GM21723 (cell line): ENCODE measurements at regions not wholly inside any gene's neighbourhood (a gene's known extent, or its start where the extent isn't known, plus 50 kb on each side); places are given as distances from the start of the nearest gene placed in this dataset.

ENCODE experiments used
- ATAC-seq: cut with Tn5 transposase; IDR thresholded peaks from one replicate; pipeline ENCODE4 v1.9.1; 2021; ENCODE audit warnings: mild to moderate bottlenecking, moderate library complexity; ENCODE audit not compliant: unreplicated experiment

DNA sequence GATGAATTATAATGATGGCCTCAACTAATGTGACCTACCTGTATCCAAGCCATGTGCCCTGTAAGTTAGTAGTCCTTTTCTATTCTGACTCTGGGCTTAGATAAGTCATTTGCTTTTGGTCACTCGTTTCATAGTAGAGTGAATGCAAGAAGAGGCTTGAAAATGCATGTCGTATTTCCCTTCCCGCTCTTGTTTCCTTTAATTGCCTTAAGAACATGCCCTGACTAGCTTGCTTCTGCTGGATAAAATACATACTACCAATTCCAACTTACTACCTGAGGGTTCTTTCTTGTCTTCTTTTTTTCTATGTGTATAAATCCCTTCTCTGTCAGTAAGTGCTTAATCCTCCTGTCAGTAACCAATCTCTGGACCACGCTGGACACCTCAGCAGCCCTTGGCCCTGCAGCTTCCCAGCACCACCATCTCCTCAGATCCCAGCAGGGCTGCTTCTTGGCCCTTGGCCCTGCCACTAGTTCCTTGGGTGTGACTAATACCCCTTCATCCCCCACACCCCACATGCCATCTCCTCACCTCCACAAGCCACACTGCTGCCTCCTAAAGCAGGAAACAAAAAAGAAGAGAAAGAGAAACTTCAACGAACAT, 771.7 kb downstream of the IGSF11 start:
- ATAC-seq, result no peak

DNA sequence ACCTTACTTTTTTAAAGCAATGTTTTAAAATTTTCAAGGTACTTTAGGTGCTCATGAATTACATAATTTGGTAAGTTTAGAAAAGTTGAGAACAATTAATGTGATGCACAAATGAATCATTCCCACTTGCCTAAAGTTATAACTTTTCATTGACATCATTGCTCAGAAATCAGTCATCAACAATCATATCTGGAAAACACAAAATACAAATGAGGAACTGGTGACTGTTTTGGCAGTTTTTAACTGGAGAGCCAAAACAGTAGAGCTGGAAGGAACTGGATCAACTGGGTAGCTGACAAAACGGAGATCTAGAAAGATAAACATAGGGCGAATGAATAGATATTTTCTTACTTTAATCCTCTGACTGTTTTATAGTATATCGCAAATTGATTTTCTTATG, 767.1 kb downstream of the IGSF11 start:
- no peak for ATAC-seq

DNA sequence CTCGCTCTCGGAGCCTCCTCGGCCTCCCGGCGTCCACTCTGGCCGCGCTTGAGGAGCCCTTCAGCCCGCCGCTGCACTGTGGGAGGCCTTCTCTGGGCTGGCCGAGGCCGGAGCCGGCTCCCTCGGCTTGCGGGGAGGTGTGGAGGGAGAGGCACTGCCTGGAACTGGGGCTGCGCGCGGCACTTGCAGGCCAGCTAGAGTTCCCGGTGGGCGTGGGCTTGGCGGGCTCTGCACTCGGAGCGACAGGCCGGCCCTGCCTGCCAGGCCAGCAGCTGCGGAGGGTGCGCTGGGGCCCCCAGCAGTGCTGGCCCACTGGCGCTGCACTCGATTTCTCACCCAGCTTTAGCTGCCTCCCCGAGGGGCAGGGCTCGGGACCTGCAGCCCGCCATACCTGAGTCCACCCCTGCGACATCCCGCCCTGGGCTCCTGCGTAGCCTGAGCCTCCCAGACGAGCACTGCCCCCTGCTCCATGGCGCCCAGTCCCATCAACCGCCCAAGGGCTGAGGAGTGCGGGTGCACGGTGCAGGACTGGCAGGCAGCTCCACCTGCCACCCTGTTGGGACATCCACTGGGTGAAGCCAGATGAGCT, 765.0 kb downstream of the IGSF11 start:
- no peak for ATAC-seq

DNA sequence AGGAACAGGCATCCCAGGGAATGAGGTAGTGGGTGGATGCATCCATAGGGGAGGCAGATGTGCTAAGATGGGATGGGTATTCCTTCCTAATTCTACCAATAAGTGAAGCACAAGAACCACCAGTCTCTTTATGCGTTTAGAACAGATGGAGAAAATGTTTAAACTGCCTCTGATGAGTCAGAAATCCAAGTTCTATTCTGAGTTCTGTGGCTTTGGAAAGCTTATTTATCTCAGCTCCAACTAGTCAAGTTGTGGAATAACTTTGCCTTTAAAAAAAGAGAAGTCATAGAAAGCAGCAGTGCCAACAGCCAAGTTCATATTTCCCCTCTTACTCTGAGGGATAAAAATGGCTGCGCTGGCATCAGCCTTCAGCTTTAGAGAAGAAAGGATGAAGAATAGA, 761.7 kb downstream of the IGSF11 start:
- ATAC-seq, result no peak

GRCh38 chr3:118277814-118278213, 756.8 kb downstream of the IGSF11 start:
- no peak for ATAC-seq

- ATAC-seq, result no peak
Observed at GRCh38 chr3:118292841-118293240, 741.8 kb downstream of the IGSF11 start.

DNA sequence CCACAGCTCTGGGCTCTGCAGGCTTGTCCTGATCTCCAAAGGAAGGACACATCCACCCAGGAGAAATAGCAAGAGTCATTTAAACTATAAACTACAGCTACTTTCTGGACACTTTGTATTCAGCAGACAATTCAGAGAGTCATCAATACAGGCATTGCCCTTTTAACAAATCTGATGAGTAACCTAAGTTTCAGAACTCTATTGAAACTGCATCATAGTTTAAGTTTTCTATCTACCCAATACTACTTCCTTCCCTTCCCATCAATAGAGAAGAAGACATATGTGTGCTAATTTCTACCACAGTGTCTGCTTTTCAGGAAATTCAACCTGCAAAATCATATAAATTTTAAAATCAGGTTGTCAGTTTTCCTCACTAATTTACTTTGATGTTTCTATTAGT, 736.5 kb downstream of the IGSF11 start:
- no peak for ATAC-seq

DNA sequence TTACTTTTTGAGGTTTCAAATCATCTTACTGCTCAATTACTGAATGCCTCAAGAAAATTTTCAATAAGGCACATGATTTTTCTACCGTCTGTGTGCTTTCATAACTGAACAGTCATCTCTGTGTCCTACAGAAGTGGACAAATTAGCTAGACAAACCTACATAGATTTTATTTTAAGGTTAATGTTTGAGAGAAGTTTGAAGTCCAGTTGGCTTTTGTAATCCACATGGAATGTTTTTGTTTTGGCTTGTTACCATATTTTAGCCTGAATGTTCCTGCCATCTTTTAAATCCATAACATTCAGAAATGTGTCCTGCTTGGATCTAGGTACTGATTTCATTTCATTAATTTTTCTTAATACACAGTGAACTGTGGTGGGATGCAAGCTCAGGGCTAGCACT, 730.1 kb downstream of the IGSF11 start:
- no peak for ATAC-seq

DNA sequence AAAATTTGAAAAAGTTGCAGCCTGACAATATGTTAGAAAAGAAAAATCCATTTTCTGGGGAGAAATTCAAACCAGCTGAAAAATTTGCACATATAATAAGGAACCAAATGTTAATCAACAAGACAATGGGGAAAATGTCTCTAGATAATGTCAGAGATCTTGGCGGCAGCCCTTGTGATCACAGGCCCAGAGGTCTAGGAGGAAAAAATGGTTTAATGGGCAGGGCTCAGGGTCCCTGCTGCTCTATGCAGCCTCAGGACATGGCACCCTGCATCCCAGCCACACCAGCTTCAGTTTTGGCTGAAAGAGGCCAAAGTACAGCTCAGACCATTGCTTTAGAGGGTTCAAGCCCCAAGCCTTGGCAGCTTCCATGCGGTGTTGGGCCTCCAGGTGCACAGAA, 701.9 kb downstream of the IGSF11 start:
- no peak for ATAC-seq

- ATAC-seq, result no peak
Observed at GRCh38 chr3:118337649-118338048, 697.0 kb downstream of the IGSF11 start.

DNA sequence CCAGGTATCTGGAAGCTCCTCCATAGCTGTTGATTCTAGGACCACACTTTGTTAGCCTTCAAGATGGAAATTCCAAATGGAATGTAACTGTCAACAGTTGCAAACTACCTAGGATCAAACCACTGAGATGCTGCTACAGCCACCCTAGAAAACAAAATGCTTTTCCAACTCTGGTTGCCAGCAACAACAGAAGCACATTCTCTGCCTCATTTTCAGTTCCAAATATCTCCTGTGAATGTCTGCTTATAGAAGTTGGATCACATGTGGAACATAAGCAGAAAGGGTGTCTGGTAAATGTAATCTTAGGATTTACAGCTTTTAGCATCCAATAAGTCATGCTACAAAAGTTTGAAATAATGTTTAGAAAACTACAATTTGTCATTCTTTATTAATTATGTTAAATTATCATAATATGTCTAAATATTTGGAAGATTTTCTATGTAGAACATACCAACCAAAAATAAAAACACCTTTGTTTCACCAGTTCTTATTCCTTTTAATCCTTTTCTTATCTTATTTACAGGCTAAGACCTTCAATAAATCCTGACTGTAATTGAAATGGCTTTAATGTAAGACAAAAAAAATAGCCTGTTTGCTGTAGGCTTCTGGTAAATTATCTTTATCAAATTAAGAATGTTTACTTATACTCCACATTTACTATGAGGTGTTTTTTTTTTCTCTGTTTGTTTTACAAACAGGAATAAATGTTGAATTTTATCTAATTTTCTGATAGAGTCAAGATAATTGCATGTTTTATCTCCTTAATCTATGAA, 687.1 kb downstream of the IGSF11 start:
- no peak for ATAC-seq

DNA sequence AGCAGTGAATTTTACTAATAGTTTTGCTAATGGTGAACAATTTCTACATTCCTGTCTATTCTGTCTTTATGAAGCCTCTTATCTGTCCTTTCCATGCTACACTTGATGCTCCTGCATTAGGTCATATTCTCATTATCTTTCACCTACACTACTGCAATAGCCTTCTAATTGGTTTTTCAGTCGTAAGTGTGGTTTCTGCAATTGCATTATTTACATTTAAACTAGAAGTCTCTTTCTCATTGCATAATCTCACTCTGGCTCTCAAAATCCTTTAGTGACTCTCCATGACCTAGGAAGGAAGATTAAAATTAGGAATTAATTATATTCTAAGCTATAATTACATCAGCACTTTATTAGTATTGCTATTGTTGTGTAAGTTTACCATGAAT, 686.5 kb downstream of the IGSF11 start:
- ATAC-seq, result no peak

- ATAC-seq, result no peak
Observed at GRCh38 chr3:118354556-118354955, 680.1 kb downstream of the IGSF11 start.

- no peak for ATAC-seq
Observed at GRCh38 chr3:118369892-118370491, 664.7 kb downstream of the IGSF11 start.

- ATAC-seq, result no peak
Observed at GRCh38 chr3:118380576-118380975, 654.1 kb downstream of the IGSF11 start.

DNA sequence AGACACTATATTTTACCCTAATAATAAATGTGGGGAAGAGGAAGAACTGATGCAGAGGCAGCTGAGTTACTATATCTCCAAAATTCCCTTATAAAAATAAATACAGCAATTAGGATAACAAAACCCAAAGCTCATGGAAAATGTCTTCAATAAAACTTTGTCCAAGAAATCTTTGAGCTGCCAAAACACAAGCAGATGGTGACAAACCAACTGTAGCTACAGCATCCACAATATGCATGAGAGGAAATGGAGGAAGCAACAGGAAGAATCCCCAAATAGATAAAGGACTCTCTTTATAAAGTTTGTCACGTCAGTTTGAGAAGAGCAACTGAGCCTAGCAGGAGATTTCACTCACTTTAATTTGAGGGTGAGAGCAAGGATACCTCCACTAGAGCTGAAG, 638.2 kb downstream of the IGSF11 start:
- no peak for ATAC-seq

DNA sequence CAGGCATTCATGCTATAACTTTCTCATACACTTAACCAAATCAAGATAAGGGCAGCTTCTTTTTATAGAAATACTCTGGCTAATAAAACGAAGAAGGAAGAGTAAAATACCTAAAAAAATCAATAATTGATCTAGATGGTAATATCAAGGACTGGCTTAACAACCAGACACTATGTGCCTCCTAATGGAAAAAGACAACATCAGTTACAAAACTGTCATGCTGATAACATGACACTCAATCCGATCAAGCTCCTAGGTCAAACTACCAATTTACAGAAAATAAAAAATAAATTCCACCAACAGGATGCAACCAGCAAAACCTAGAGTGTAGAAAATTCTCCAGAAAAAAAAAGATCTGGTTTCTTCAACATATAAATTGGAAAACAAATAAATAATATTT, 634.6 kb downstream of the IGSF11 start:
- no peak for ATAC-seq

DNA sequence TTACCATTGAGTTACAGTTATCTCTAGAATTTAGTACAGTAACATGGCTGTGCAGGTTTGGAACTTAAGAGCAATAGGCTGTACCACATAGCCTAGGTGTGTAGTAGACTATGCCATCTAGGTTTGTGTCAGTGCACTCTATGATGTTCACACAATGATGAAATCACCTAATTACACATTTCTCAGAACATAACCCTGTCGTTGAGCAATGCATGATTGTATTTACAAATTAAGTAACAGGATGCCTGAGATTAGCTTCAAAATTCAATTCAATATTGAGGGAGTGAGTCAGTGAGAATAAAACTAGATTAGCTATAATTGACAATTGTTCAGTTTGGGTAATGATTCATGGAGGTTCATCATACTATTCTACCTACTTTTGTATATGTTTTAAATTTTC, 633.8 kb downstream of the IGSF11 start:
- ATAC-seq, result no peak

- ATAC-seq, result no peak
Observed at GRCh38 chr3:118401887-118402286, 632.8 kb downstream of the IGSF11 start.

GRCh38 chr3:118402971-118403370, 631.7 kb downstream of the IGSF11 start:
- no peak for ATAC-seq

DNA sequence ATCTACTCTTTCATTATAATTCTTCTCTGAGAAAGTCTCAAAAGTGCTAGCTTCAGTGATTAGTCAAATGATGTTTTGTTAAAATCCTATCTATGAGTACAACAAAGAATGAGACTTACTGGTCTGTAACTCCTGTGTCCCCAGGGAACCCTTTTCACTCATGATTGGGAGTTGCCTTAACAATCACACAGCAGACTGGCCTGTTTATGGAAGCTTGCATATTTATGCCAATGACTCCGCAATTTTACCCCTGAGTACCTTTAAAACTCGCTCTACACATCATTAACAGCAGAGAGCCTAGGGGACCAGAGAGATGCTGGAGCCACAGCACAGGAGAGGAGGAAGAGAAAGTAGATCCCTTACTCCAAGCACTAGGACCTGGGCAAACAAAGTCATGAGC, 628.1 kb downstream of the IGSF11 start:
- ATAC-seq, result no peak

GRCh38 chr3:118408431-118408830, 626.2 kb downstream of the IGSF11 start:
- no peak for ATAC-seq
